Neural cell (in vitro differentiated cells): ENCODE measurements at regions not wholly inside any gene's neighbourhood (a gene's known extent, or its start where the extent isn't known, plus 50 kb on each side); places are given as distances from the start of the nearest gene placed in this dataset.

ENCODE experiments used
- CTCF ChIP-seq: fragments of 450-650 bp; IDR thresholded peaks from 2 replicates; pipeline ENCODE4 v1.5.1; 2014; ENCODE audit warnings: antibody characterized with exemption, mild to moderate bottlenecking, moderate library complexity; ENCODE audit not compliant: poor library complexity, severe bottlenecking
- POLR2AphosphoS5 ChIP-seq: IDR thresholded peaks from 2 replicates; pipeline ENCODE4 v1.6.1; 2012
- REST ChIP-seq: IDR thresholded peaks from 2 replicates; pipeline ENCODE4 v1.6.1; 2012; ENCODE audit warnings: borderline replicate concordance
- TAF1 ChIP-seq: IDR thresholded peaks from 2 replicates; pipeline ENCODE4 v1.6.1; 2012; ENCODE audit warnings: low read depth

GRCh38 chr2:212646698-212647366, 108.2 kb upstream of the ERBB4 start:
- TF ChIP-seq POLR2AphosphoS5 (no peak), CTCF (no peak), TAF1 (no peak), REST (no peak)
